Transverse colon (tissue), 3 donors: ENCODE measurements at regions not wholly inside any gene's neighbourhood (a gene's known extent, or its start where the extent isn't known, plus 50 kb on each side); places are given as distances from the start of the nearest gene placed in this dataset.

ENCODE experiments used
- CTCF ChIP-seq, 5 experiments: fragments of 200-600 bp in 3 of 5; fragments of 450-650 bp in 2 of 5; sonication (generic) in 3 of 5; IDR thresholded peaks; 1 replicate in 2 of 5; 2 replicates in 3 of 5; pipeline ENCODE4 v1.5.1; 2016 to 2017; ENCODE audit warnings: antibody characterized with exemption in 5 of 5, inconsistent platforms in 3 of 5, mild to moderate bottlenecking in 2 of 5, moderate library complexity in 1 of 5
- EP300 ChIP-seq: sonication (generic); formaldehyde crosslinking; IDR thresholded peaks from one replicate; pipeline ENCODE4 v1.6.1; 2017; ENCODE audit warnings: antibody characterized with exemption, low read depth
- POLR2A ChIP-seq: fragments of 450-650 bp; IDR thresholded peaks from one replicate; pipeline ENCODE4 v1.6.1; 2016; ENCODE audit warnings: antibody characterized with exemption, mild to moderate bottlenecking, moderate library complexity

- TF ChIP-seq CTCF (IDR thresholded peaks at IDR 0.05) (no peak), POLR2A (no peak), EP300 (no peak)
These were observed 118.1 kb downstream of the SIK1 start for GRCh38 chr21:43308815-43309283.
